H1 (cell line): ENCODE measurements at regions not wholly inside any gene's neighbourhood (a gene's known extent, or its start where the extent isn't known, plus 50 kb on each side); places are given as distances from the start of the nearest gene placed in this dataset.

Source experiments
- CTCF ChIA-PET: fragments of 300-600 bp; sonication (Branson Sonifier 250); formaldehyde crosslinking; loops from one replicate; lab custom pipeline; 2021; ENCODE audit not compliant: partially characterized antibody; lab: Charles Lee
- POLR2A ChIA-PET: fragments of 300-600 bp; sonication (Branson Sonifier 250); formaldehyde crosslinking; loops from one replicate; lab custom pipeline; 2021; ENCODE audit warnings: inconsistent platforms; ENCODE audit not compliant: partially characterized antibody; lab: Charles Lee
- DNase-seq, 2 experiments: peaks; one replicate each; pipeline versions ENCODE4 v3.0.0 to v3.0.0-alpha.2; 2010 to 2022; ENCODE audit warnings: low spot score in 2 of 2, low read depth in 1 of 2, mixed read lengths in 1 of 2
- FAIRE-seq: peaks from 2 replicates; lab custom pipeline; 2011; peaks lifted over from hg19 to GRCh38; lab: Jason Lieb, UNC
- H2AFZ ChIP-seq: 2 replicates; pipeline ENCODE4 v1.8.1; 2012; ENCODE audit warnings: low read length, inconsistent platforms
- H2AK5ac ChIP-seq: 2 replicates; pipeline ENCODE4 v1.6.1; 2013; ENCODE audit warnings: low read depth, low read length
- H2BK120ac ChIP-seq: replicated peaks from 2 replicates; pipeline ENCODE3; 2013; ENCODE audit warnings: low read depth, low read length, inconsistent platforms
- H2BK12ac ChIP-seq: 2 replicates; pipeline ENCODE4 v1.6.1; 2013; ENCODE audit warnings: low read depth, low read length
- H2BK15ac ChIP-seq: 2 replicates; pipeline ENCODE4 v1.6.1; 2013; ENCODE audit warnings: low read length
- H2BK20ac ChIP-seq: 2 replicates; pipeline ENCODE4 v1.6.1; 2013; ENCODE audit warnings: low read length
- H2BK5ac ChIP-seq: 2 replicates; pipeline ENCODE4 v1.6.1; 2013; ENCODE audit warnings: low read depth, low read length
- H3K14ac ChIP-seq: 2 replicates; pipeline ENCODE4 v1.6.1; 2013; ENCODE audit warnings: inconsistent platforms; ENCODE audit not compliant: insufficient read length
- H3K18ac ChIP-seq: 2 replicates; pipeline ENCODE4 v1.6.1; 2013; ENCODE audit warnings: low read length; ENCODE audit errors: extremely low read depth
- H3K23ac ChIP-seq: 2 replicates; pipeline ENCODE4 v1.6.1; 2013; ENCODE audit warnings: inconsistent platforms; ENCODE audit not compliant: insufficient read length
- H3K23me2 ChIP-seq: 2 replicates; pipeline ENCODE4 v1.6.1; 2013; ENCODE audit warnings: low read depth, low read length
- H3K27ac ChIP-seq: 2 replicates; pipeline ENCODE4 v1.6.1; 2011; ENCODE audit warnings: low read depth, low read length, inconsistent platforms
- H3K27me3 ChIP-seq, 4 experiments: replicated peaks in 1 of 4; 1 replicate in 1 of 4; 2 replicates in 3 of 4; pipeline versions ENCODE4 v1.6.1 to v1.8.1; 2011 to 2013; ENCODE audit warnings: low read length in 3 of 4, mild to moderate bottlenecking in 3 of 4, inconsistent platforms in 2 of 4, mixed read lengths in 2 of 4, moderate library complexity in 1 of 4; ENCODE audit not compliant: control insufficient read depth in 3 of 4, insufficient read depth in 3 of 4; ENCODE audit errors: extremely low read depth in 1 of 4
- H3K36me3 ChIP-seq, 4 experiments: 2 replicates each; pipeline versions ENCODE4 v1.6.1 to v1.8.1; 2011 to 2013; ENCODE audit warnings: mild to moderate bottlenecking in 4 of 4, low read length in 3 of 4, moderate library complexity in 2 of 4, control low read depth in 1 of 4, inconsistent platforms in 1 of 4; ENCODE audit not compliant: insufficient read depth in 4 of 4, control insufficient read depth in 2 of 4
- H3K4ac ChIP-seq: replicated peaks from 2 replicates; pipeline ENCODE3; 2013; ENCODE audit warnings: low read length, low read depth, mixed read lengths, inconsistent platforms; ENCODE audit not compliant: insufficient read length
- H3K4me1 ChIP-seq, 4 experiments: replicated peaks in 1 of 4; 1 replicate in 1 of 4; 2 replicates in 3 of 4; pipeline versions ENCODE4 v1.6.1 to v1.8.1; 2011 to 2013; ENCODE audit warnings: low read length in 3 of 4, inconsistent platforms in 2 of 4, mixed read lengths in 1 of 4; ENCODE audit not compliant: insufficient read depth in 4 of 4, control insufficient read depth in 3 of 4
- H3K4me2 ChIP-seq, 2 experiments: 2 replicates each; pipeline versions ENCODE4 v1.6.1 to v1.8.1; 2011 to 2013; ENCODE audit warnings: low read depth in 2 of 2, low read length in 2 of 2, control low read depth in 1 of 2, inconsistent platforms in 1 of 2, mild to moderate bottlenecking in 1 of 2; ENCODE audit not compliant: insufficient read depth in 1 of 2
- H3K4me3 ChIP-seq, 4 experiments: fragments of 200-600, 300-600 bp in 1 of 4; sonication (generic), shearing (Covaris generic), sonication (Bioruptor Twin) in 1 of 4; 2 replicates each; pipeline versions ENCODE4 v1.5.1 to v1.8.1; 2011 to 2016; ENCODE audit warnings: low read length in 4 of 4, low read depth in 3 of 4, control low read depth in 2 of 4, inconsistent platforms in 2 of 4, mild to moderate bottlenecking in 2 of 4, mixed read lengths in 1 of 4, moderate library complexity in 1 of 4; ENCODE audit not compliant: insufficient read depth in 2 of 4; ENCODE audit errors: extremely low read depth in 1 of 4
- H3K56ac ChIP-seq: replicated peaks from 2 replicates; pipeline ENCODE3; 2013; ENCODE audit warnings: low read depth, mild to moderate bottlenecking, mixed read lengths, low read length, inconsistent platforms; ENCODE audit not compliant: insufficient read length
- H3K79me1 ChIP-seq: 2 replicates; pipeline ENCODE4 v1.6.1; 2013; ENCODE audit warnings: low read depth, low read length, control low read depth
- H3K79me2 ChIP-seq, 2 experiments: 2 replicates each; pipeline versions ENCODE4 v1.6.1 to v1.8.1; 2012 to 2013; ENCODE audit warnings: low read length in 2 of 2, mild to moderate bottlenecking in 2 of 2, inconsistent platforms in 1 of 2; ENCODE audit not compliant: insufficient read depth in 2 of 2, control insufficient read depth in 1 of 2
- H3K9ac ChIP-seq, 4 experiments: replicated peaks in 1 of 4; 1 replicate in 1 of 4; 2 replicates in 3 of 4; pipeline versions ENCODE4 v1.6.1 to v1.8.1; 2011 to 2013; ENCODE audit warnings: low read depth in 3 of 4, low read length in 3 of 4, control low read depth in 2 of 4, mild to moderate bottlenecking in 2 of 4, moderate library complexity in 2 of 4, inconsistent platforms in 1 of 4; ENCODE audit errors: extremely low read depth in 1 of 4
- H3K9me3 ChIP-seq, 2 experiments: 2 replicates each; pipeline versions ENCODE4 v1.6.1 to v1.8.1; 2012 to 2013; ENCODE audit warnings: mild to moderate bottlenecking in 2 of 2, moderate library complexity in 2 of 2, control low read depth in 1 of 2, inconsistent platforms in 1 of 2, low read depth in 1 of 2, low read length in 1 of 2, mixed read lengths in 1 of 2; ENCODE audit not compliant: insufficient read depth in 2 of 2
- H4K20me1 ChIP-seq, 2 experiments: replicated peaks in 1 of 2; 2 replicates each; pipeline versions ENCODE3 to v1.8.1; 2011 to 2013; ENCODE audit warnings: inconsistent platforms in 2 of 2, low read length in 2 of 2, mild to moderate bottlenecking in 1 of 2; ENCODE audit not compliant: insufficient read depth in 2 of 2, control insufficient read depth in 1 of 2
- H4K5ac ChIP-seq: 2 replicates; pipeline ENCODE4 v1.6.1; 2013; ENCODE audit warnings: low read length, low read depth, mixed read lengths, inconsistent platforms; ENCODE audit not compliant: insufficient read length
- H4K8ac ChIP-seq: 2 replicates; pipeline ENCODE4 v1.8.0; 2013; ENCODE audit warnings: mild to moderate bottlenecking, moderate library complexity, low read length, inconsistent platforms; ENCODE audit not compliant: insufficient read depth; ENCODE audit errors: extremely low read depth
- H4K91ac ChIP-seq: replicated peaks from 2 replicates; pipeline ENCODE3; 2013; ENCODE audit warnings: low read length, mixed read lengths, inconsistent platforms; ENCODE audit not compliant: insufficient read length
- ASH2L ChIP-seq: fragments of 200-600, 300-600 bp; sonication (generic); IDR thresholded peaks from one replicate; pipeline ENCODE4 v1.7.1; 2017; ENCODE audit warnings: low read length
- CHD2 ChIP-seq: IDR thresholded peaks from 2 replicates; pipeline ENCODE4 v1.6.1; 2012; ENCODE audit warnings: low read length, improper control_type of control experiment
- JUN ChIP-seq: IDR thresholded peaks from 2 replicates; pipeline ENCODE4 v1.6.1; 2011; ENCODE audit warnings: low read depth, mild to moderate bottlenecking, improper control_type of control experiment, low read length
- SAP30 ChIP-seq: fragments of 300-600 bp; sonication (generic); IDR thresholded peaks from 2 replicates; pipeline ENCODE4 v1.7.1; 2012; ENCODE audit warnings: low read length, moderate library complexity, mild to moderate bottlenecking, inconsistent platforms; ENCODE audit not compliant: insufficient read depth, insufficient replicate concordance
- SP2 ChIP-seq: IDR thresholded peaks from 2 replicates; pipeline ENCODE4 v1.6.1; 2012; ENCODE audit warnings: mild to moderate bottlenecking, low read length, inconsistent platforms
- TAF7 ChIP-seq: optimal IDR thresholded peaks from 2 replicates; pipeline ENCODE3; 2011; ENCODE audit warnings: low read depth, mild to moderate bottlenecking, inconsistent platforms, low read length, moderate library complexity, borderline replicate concordance
- YY1 ChIP-seq: IDR thresholded peaks from 2 replicates; pipeline ENCODE4 v1.6.1; 2011; ENCODE audit warnings: low read depth, mild to moderate bottlenecking, low read length
- ZNF274 ChIP-seq: IDR thresholded peaks from 2 replicates; pipeline ENCODE4 v1.7.0; 2012; ENCODE audit warnings: low read length, borderline replicate concordance; ENCODE audit errors: extremely low read depth
- WGBS, 2 experiments: shearing (Covaris generic) in 1 of 2; methylation state at CpG; one replicate each; pipeline versions ENCODE4 v1.1.6 to v1.1.7; 2013 to 2015; ENCODE audit warnings: low lambda C conversion rate in 2 of 2, mixed read lengths in 2 of 2, inconsistent platforms in 1 of 2, low coverage in 1 of 2, missing lambda C conversion rate in 1 of 2; ENCODE audit not compliant: insufficient replicate concordance in 2 of 2, insufficient coverage in 1 of 2, insufficient read length in 1 of 2; ENCODE audit errors: extremely low coverage in 1 of 2, missing lambda C conversion rate in 1 of 2; 5-methylcytosine and 5-hydroxymethylcytosine counted together

GRCh38 chr7:24428676-24429075 is 144.6 kb upstream of the PALS2 start:
- H3K79me2 ChIP-seq, result no peaks in the 10 kb centered on the region
- peaks cover 0 to 7% (median 1%) of the 10 kb centered on the region in 4 experiments; a peak in 3 of 7 replicates for H3K27me3 ChIP-seq
- H4K91ac ChIP-seq, result no peak overlapping the region
- FAIRE-seq, result no peak
- H3K9ac ChIP-seq, result no peak overlapping the region
- ChIA-PET POLR2A (interaction anchor here (0.8 to 1.8 kb wide), 7 partner anchors 10 to 36 kb away, joined by 3 to 5 read pairs (median 4); no protein-coding TSS in a partner anchor), CTCF (interaction anchor here (0.8 to 1.8 kb wide), 6 partner anchors 11 to 236 kb away, joined by 3 to 6 read pairs (median 3); no protein-coding TSS in a partner anchor)
- no peak overlapping the region for H3K4me2 ChIP-seq
- no peak overlapping the region for H3K23ac ChIP-seq
- H3K18ac ChIP-seq, result 0 out of 2 replicates have a peak overlapping the region, but pooled peaks have one; percentile 15
- no peak overlapping the region for H2BK12ac ChIP-seq
- H3K4ac ChIP-seq, result no peak overlapping the region
- no peak overlapping the region for H2BK15ac ChIP-seq
- H4K5ac ChIP-seq, result no peak overlapping the region
- no peak overlapping the region for H2BK5ac ChIP-seq
- no peak overlapping the region for H2AFZ ChIP-seq
- no peak overlapping the region for H3K27ac ChIP-seq
- H3K56ac ChIP-seq, result no peak overlapping the region
- 70% methylated on average over 3 of the region's 3 CpGs; no CpG with 5 or more reads in 1 of the 2 experiments for WGBS, 2 experiments
- H3K9me3 ChIP-seq, result no peaks in the 10 kb centered on the region
- DNase-seq, result no peak
- H3K79me1 ChIP-seq, result no peaks in the 10 kb centered on the region
- H3K23me2 ChIP-seq, result no peaks in the 10 kb centered on the region
- no peak overlapping the region for H2BK120ac ChIP-seq
- no peaks in the 10 kb centered on the region for H3K36me3 ChIP-seq
- no peak overlapping the region for H4K8ac ChIP-seq
- H3K4me3 ChIP-seq, result no peak overlapping the region
- no peak overlapping the region for H3K14ac ChIP-seq
- H4K20me1 ChIP-seq, result no peaks in the 10 kb centered on the region
- no peak overlapping the region for H2AK5ac ChIP-seq
- peaks cover 3 to 32% (median 20%) of the 10 kb centered on the region in 4 experiments for H3K4me1 ChIP-seq
- peak overlapping the region; percentile 55 for H2BK20ac ChIP-seq
- TF ChIP-seq SAP30, result no peak
- no peak for TF ChIP-seq ASH2L
- TF ChIP-seq CHD2, result no peak
- no peak for TF ChIP-seq YY1
- TF ChIP-seq JUN, result no peak
- TF ChIP-seq SP2, result no peak
- TF ChIP-seq ZNF274, result no peak
- no peak for TF ChIP-seq TAF7
- TF ChIP-seq, all 59 proteins: peak for 0
